ENCODE measurements at regions not wholly inside any gene's neighbourhood (a gene's known extent, or its start where the extent isn't known, plus 50 kb on each side); places are given as distances from the start of the nearest gene placed in this dataset.

DNA sequence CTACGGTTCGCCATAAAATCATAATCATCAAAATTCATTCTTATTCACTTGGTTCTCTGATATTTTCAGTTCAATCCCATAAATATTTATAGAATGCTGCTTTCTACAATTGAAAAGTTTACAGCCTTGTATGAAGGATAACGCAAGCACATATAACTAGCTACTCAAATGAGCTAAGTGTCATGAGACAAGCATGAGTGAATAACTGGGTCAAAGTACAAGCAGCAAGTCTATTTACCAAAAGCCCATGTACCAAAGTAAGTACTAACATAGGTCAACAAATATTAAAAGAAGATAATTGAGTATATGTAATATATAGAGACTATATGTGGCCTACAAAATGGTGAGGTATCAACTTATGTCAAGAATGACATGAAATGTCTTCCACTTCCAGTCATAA is 596.6 kb downstream of the GBE1 start:
- Mint-ChIP-seq H3K4me1 (no peaks in the 10 kb centered on the region), H3K27me3 (no peaks in the 10 kb centered on the region), H3K27ac (no peak overlapping the region), H3K9me3 (peaks cover 5% of the 10 kb centered on the region), H3K4me3 (no peak overlapping the region), H3K36me3 (no peaks in the 10 kb centered on the region)
- ATAC-seq (ENCODE audit: low read depth) (no peak), DNase-seq (ENCODE audit: low spot score in 2 of 2) (no peak)

DNA sequence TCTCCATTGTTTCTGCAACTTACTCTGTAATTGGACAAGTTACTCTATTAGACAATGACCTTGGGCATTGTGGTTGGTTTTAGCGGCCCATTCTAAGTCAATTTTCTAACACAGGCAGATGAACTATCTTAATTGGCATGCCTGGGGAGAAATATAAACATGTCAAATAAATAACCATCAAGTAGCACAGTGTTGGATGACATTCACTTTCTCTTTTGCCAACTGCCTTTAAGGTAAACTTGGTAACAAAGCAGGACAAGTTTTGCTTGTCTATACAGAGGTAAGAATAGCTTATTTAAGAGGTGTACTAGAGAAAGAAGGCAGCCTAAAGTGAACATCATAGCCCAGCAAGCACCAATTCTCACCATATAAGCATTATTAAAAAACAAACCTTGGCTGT is 599.6 kb downstream of the GBE1 start:
- H3K27ac Mint-ChIP-seq = no peak overlapping the region
- H3K27me3 Mint-ChIP-seq = no peaks in the 10 kb centered on the region
- DNase-seq (ENCODE audit: low spot score in 2 of 2) (no peak), ATAC-seq (ENCODE audit: low read depth) (no peak)
- H3K4me1 Mint-ChIP-seq = no peaks in the 10 kb centered on the region
- H3K4me3 Mint-ChIP-seq = no peak overlapping the region
- no peaks in the 10 kb centered on the region for H3K36me3 Mint-ChIP-seq
- H3K9me3 Mint-ChIP-seq = peaks cover 9% of the 10 kb centered on the region

DNA sequence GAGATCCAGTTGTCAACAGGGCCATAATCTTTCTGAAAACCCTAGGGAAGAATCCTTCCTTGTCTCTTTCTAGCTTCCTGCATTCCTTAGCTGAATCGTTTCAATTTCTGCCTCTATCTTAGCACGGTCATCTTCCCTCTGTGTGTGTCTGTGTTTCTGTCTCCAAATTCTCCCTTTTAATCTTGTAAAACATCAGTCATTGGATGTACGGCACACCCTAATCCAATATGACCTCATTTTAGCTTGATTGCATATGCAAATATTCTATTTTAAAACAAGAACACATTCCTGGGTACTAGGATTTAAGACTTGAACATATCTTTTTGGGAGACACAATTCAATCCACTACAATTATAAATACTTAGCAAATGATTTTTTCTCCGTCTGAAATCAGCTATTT is 600.3 kb downstream of the GBE1 start:
- H3K9me3 Mint-ChIP-seq = peaks cover 10% of the 10 kb centered on the region
- no peak overlapping the region for H3K4me3 Mint-ChIP-seq
- no peaks in the 10 kb centered on the region for H3K27me3 Mint-ChIP-seq
- no peak overlapping the region for H3K27ac Mint-ChIP-seq
- no peak for ATAC-seq (ENCODE audit: low read depth)
- no peaks in the 10 kb centered on the region for H3K36me3 Mint-ChIP-seq
- no peak for DNase-seq (ENCODE audit: low spot score in 2 of 2)
- no peaks in the 10 kb centered on the region for H3K4me1 Mint-ChIP-seq

DNA sequence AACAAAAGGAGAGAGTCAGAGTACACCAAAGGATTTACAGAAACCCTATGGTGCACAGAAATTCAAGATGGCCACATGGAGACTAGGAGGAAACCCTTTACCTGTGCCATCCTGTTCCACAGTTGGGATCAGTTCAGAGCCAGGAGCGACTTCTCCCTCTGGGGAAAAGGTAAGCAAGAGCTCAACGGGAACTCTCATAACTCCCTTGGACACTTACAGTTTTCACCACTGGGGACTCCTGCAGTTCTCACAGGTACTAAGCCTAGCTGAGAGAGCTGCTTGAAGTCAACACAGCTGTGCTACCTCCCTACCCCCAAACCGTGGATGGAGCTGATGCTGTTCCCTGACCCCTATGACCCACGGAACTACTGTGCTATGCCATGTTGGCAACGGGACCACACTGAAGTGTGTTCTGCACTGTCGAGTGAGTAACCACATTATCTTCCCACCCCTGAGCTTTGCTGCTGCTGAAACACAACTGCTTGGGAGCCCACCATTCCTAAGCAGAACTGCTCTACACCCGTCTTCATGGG is 606.8 kb downstream of the GBE1 start:
- Mint-ChIP-seq H3K36me3 (no peaks in the 10 kb centered on the region), H3K9me3 (peaks cover 6% of the 10 kb centered on the region), H3K4me1 (no peaks in the 10 kb centered on the region), H3K27ac (no peak overlapping the region), H3K4me3 (no peak overlapping the region), H3K27me3 (no peaks in the 10 kb centered on the region)
- DNase-seq (ENCODE audit: low spot score in 2 of 2) = no peak
- ATAC-seq (ENCODE audit: low read depth) = no peak

DNA sequence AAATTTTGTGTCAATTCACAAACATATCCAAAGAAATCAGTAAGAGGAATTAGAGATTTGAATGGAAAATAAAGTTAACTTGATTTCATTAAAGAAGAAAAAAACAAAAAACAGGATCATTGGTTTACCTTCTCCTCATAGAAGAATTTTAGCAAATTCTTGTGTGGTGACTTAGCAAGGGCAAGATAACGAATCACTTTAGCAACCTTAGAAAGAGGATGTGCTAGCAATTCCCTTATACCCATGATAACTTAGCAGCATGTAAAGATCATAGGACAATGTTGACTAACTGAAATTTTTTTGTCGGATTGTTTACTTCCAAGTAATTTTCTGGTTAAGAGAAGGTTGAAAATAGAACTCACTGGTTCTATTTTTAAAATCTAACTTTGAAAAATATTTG is 609.3 kb downstream of the GBE1 start:
- Mint-ChIP-seq H3K36me3 (no peaks in the 10 kb centered on the region), H3K4me1 (no peaks in the 10 kb centered on the region), H3K27me3 (no peaks in the 10 kb centered on the region), H3K4me3 (no peak overlapping the region), H3K9me3 (peaks cover 3% of the 10 kb centered on the region), H3K27ac (no peak overlapping the region)
- no peak for ATAC-seq (ENCODE audit: low read depth)
- no peak for DNase-seq (ENCODE audit: low spot score in 2 of 2)

DNA sequence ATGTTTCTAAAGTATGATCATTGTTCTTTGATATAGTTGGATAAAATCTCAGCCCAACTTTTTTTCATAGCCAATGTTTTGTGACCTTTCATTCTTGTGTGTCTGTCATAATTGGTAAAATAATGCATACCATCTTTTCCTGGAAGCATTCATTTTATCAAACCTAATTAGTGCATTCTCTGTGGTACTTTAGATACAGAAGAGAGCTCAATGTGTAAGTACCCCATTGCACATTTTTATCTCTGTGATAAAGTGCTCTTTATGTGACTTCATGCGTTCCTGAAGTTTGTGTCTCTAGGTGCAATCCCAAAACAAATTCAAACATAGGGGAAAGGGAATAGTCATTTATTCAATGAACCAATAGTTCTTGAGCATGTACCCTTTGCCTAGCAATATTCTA is 628.5 kb downstream of the GBE1 start:
- Mint-ChIP-seq H3K9me3 (peaks cover 6% of the 10 kb centered on the region), H3K27ac (no peak overlapping the region), H3K4me1 (no peaks in the 10 kb centered on the region), H3K4me3 (no peak overlapping the region), H3K27me3 (no peaks in the 10 kb centered on the region), H3K36me3 (no peaks in the 10 kb centered on the region)
- DNase-seq (ENCODE audit: low spot score in 2 of 2) (no peak), ATAC-seq (ENCODE audit: low read depth) (no peak)

DNA sequence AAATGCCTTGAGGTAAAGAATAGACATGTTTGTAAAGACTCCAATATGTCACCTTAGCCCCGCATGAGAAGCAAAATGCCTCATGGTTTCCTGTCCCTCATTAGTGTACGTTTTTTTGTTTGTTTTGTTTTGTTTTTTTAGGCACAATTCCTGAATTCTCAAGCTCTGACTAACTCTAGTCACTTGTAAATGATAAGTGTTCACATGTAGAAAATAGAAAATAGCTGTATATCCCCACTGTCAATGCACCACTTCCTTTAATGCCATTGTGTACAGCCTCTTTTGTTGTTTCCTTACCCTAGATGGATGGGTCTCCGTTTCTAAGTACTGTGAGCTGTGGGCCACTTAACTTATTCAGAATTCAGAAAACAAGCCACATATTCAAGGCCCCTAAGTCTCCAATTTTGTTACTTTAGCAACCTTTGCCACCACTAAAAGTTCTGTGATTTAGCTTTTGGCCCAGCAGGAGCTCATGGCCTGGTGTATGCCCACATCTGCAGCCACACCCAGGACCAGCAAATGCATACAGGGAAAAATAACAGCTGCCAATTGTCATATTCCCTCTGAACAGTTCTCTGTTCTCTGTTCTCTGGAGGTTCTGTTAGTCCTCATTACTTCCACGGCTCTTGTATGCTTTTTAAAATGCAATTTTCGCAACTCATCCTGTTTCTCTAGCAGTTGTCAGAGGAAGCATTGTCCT is 655.5 kb downstream of the GBE1 start:
- DNase-seq (ENCODE audit: low spot score in 2 of 2) (no peak), ATAC-seq (ENCODE audit: low read depth) (no peak)
- Mint-ChIP-seq H3K4me3 (no peak overlapping the region), H3K4me1 (no peaks in the 10 kb centered on the region), H3K9me3 (peaks cover 4% of the 10 kb centered on the region), H3K36me3 (no peaks in the 10 kb centered on the region), H3K27me3 (no peaks in the 10 kb centered on the region), H3K27ac (no peak overlapping the region)

DNA sequence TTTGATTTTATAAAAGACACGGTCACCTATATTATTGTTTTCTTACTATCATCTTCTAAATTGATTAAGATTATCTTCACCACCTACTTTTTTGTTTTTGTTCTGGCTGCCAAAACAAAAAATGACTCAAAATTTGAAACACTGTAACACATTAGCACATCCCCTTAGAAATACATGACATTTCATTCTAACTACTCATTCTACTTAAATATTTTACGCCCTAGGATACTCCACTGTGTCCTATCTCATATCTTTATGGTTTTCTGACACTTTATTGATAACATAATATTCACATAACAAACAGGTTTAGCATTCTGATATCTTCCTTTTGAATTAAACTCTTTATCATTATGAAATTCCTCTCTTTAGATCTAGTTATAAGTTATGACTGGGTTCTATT is 656.2 kb downstream of the GBE1 start:
- Mint-ChIP-seq H3K27me3 (no peaks in the 10 kb centered on the region), H3K9me3 (peaks cover 2% of the 10 kb centered on the region), H3K4me3 (no peak overlapping the region), H3K27ac (no peak overlapping the region), H3K4me1 (no peaks in the 10 kb centered on the region), H3K36me3 (no peaks in the 10 kb centered on the region)
- DNase-seq (ENCODE audit: low spot score in 2 of 2) = no peak
- ATAC-seq (ENCODE audit: low read depth) = no peak

DNA sequence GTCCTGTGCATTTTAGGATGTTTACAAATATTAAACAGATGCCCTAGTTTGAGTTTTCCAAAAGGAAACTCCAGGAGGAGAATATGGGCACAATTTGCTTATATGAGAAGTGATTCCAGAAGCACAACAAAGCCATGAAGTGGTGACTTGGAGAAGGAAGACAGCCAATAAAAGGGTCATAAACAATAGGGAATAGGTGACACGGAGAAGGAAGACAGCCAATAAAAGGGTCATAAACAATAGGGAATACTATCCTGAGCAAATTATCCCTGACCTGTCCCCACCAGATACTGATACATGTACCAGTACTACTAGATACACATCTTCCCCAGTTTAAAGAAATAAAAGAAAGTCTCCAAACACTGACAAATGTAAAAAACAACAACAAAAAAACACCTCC is 663.6 kb downstream of the GBE1 start:
- Mint-ChIP-seq H3K4me3 (no peak overlapping the region), H3K4me1 (no peaks in the 10 kb centered on the region), H3K9me3 (peaks cover 2% of the 10 kb centered on the region), H3K27ac (no peak overlapping the region), H3K27me3 (no peaks in the 10 kb centered on the region), H3K36me3 (no peaks in the 10 kb centered on the region)
- DNase-seq (ENCODE audit: low spot score in 2 of 2) (no peak), ATAC-seq (ENCODE audit: low read depth) (no peak)

DNA sequence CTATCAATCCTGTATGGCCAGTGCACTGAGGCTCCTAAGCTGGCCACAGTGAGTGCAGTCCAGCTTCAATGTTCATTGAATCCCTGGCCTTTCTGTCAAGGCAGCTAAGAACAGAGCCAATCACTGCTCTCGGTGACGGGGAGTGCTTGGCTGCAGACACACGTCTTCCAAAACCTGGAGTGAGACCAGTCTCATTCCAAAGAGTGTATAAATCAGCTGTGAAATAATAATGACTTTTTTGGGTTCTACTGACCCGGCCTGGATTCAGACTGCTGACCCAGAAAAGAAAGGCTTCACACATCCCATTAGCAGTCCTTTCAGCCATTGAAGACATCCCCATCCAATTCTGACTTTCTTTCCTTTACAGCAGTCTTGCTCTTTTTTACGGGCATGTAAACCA is 665.5 kb downstream of the GBE1 start:
- peaks cover 2% of the 10 kb centered on the region for H3K9me3 Mint-ChIP-seq
- no peak overlapping the region for H3K27ac Mint-ChIP-seq
- DNase-seq (ENCODE audit: low spot score in 2 of 2) = no peak
- H3K4me1 Mint-ChIP-seq = no peaks in the 10 kb centered on the region
- ATAC-seq (ENCODE audit: low read depth) = no peak
- H3K36me3 Mint-ChIP-seq = no peaks in the 10 kb centered on the region
- H3K27me3 Mint-ChIP-seq = no peaks in the 10 kb centered on the region
- no peak overlapping the region for H3K4me3 Mint-ChIP-seq

DNA sequence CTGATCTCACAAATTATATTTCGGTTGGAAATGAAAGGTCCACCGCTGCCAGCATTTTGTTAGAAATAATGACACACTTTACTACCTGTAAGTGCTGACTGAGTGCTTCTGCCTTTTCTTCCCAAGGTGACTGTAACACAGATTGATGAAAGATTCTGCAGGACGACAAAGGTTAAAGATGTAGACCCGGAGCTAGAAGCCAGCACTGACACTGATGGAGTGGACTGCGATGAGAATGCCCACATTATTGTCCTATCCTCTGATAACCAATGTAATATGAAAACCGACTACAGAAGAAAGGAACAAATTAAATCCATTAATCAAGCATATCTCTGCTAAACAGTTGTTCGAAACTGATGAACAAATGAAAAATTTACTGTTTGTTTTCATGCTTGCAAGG is 666.5 kb downstream of the GBE1 start:
- Mint-ChIP-seq H3K4me1 (no peaks in the 10 kb centered on the region), H3K27me3 (no peaks in the 10 kb centered on the region), H3K4me3 (no peak overlapping the region), H3K9me3 (peaks cover 2% of the 10 kb centered on the region), H3K36me3 (no peaks in the 10 kb centered on the region), H3K27ac (no peak overlapping the region)
- DNase-seq (ENCODE audit: low spot score in 2 of 2) (no peak), ATAC-seq (ENCODE audit: low read depth) (no peak)

DNA sequence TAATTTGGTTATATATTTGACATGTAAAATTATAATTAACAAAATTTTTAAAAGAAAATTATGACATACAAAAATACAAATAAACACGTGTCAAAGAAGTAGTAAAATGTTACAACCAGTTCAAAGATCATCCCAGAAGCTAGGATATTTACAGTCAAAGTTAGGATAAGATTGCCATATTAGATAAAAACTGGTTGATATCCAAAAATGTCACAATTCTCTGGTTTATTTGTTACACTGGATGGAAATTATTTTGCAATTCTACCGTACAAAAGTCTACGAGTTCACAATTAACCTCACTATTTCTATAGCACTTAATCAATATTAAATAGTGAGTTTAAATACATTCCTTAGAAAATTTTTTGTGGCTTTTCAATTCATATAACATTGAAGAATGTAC is 673.8 kb downstream of the GBE1 start:
- Mint-ChIP-seq H3K27ac (no peak overlapping the region), H3K4me1 (no peaks in the 10 kb centered on the region), H3K27me3 (no peaks in the 10 kb centered on the region), H3K36me3 (no peaks in the 10 kb centered on the region), H3K4me3 (no peak overlapping the region), H3K9me3 (peaks cover 2% of the 10 kb centered on the region)
- DNase-seq (ENCODE audit: low spot score in 2 of 2) (no peak), ATAC-seq (ENCODE audit: low read depth) (no peak)

DNA sequence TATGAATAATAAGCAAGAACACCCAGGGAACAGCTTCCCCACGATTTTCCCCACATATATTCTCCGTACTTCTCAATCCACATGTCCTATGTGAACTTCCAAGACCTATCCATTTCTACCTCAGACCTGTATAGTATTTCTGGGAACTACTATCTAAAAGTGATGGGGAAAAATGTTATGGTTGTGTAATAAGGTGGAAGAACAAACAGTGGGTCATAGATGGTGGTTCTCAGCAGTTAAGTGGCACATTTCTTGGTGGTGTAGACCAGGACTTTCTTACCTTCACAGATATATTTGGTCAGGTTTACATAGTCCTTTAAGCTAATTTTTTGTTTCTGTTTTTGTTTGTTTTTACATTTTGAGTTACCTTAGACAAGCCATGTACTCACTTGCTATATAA is 675.1 kb downstream of the GBE1 start:
- no peak overlapping the region for H3K27ac Mint-ChIP-seq
- H3K27me3 Mint-ChIP-seq = no peaks in the 10 kb centered on the region
- no peaks in the 10 kb centered on the region for H3K36me3 Mint-ChIP-seq
- DNase-seq (ENCODE audit: low spot score in 2 of 2) (no peak), ATAC-seq (ENCODE audit: low read depth) (no peak)
- H3K4me3 Mint-ChIP-seq = no peak overlapping the region
- peaks cover 3% of the 10 kb centered on the region for H3K9me3 Mint-ChIP-seq
- no peaks in the 10 kb centered on the region for H3K4me1 Mint-ChIP-seq

DNA sequence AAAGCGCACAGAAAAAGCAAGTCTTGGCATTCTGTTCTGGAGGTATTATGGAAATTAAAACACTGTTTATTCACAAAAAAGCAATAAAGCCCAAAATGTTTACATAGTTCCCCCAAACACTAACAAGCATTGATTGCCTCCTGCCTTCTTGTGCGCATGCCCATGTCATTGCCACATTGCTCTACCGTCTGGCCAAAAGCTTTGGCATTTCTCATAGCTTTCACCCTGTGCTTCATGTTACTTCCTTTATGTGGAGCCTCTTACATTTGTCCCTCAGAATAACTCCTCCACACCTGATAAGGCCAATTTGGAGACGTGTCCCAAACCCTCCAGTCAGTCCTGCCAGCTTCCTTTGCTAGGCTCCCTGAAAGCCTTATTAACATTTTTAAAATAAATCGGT is 680.8 kb downstream of the GBE1 start:
- no peaks in the 10 kb centered on the region for H3K27me3 Mint-ChIP-seq
- H3K4me1 Mint-ChIP-seq = no peaks in the 10 kb centered on the region
- no peaks in the 10 kb centered on the region for H3K36me3 Mint-ChIP-seq
- ATAC-seq (ENCODE audit: low read depth) (no peak), DNase-seq (ENCODE audit: low spot score in 2 of 2) (no peak)
- H3K27ac Mint-ChIP-seq = no peak overlapping the region
- no peak overlapping the region for H3K4me3 Mint-ChIP-seq
- peaks cover 3% of the 10 kb centered on the region for H3K9me3 Mint-ChIP-seq

DNA sequence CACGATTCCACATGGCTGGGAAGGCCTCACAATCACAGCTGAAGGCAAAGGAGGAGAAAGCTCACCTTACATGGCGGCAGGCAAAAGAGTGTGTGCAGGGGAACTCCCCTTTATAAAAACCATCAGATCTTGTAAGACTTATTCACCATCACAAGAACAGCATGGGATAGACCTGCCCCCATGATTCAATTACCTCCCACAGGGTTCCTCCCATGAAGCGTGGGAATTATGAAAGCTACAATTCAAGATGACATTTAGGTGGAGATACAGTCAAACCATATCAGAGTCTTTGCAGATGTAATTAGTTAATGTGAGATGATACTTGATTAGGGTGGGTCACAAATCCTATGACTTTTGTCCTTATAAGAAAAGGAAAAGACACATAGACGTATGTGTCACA is 688.9 kb downstream of the GBE1 start:
- no peak overlapping the region for H3K27ac Mint-ChIP-seq
- no peaks in the 10 kb centered on the region for H3K4me1 Mint-ChIP-seq
- H3K27me3 Mint-ChIP-seq = no peaks in the 10 kb centered on the region
- no peak for DNase-seq (ENCODE audit: low spot score in 2 of 2)
- peaks cover 2% of the 10 kb centered on the region for H3K9me3 Mint-ChIP-seq
- no peaks in the 10 kb centered on the region for H3K36me3 Mint-ChIP-seq
- no peak for ATAC-seq (ENCODE audit: low read depth)
- no peak overlapping the region for H3K4me3 Mint-ChIP-seq
